ENCODE measurements at regions not wholly inside any gene's neighbourhood (a gene's known extent, or its start where the extent isn't known, plus 50 kb on each side); places are given as distances from the start of the nearest gene placed in this dataset.

- TF ChIP-seq POLR2A (IDR thresholded peaks at IDR 0.05), result no peak
- no peak for TF ChIP-seq CTCF (IDR thresholded peaks at IDR 0.05)
These were observed 133.2 kb upstream of the IGFBP3 start for GRCh38 chr7:46054272-46054671.
